Liver (tissue), 8 donors: ENCODE measurements at regions not wholly inside any gene's neighbourhood (a gene's known extent, or its start where the extent isn't known, plus 50 kb on each side); places are given as distances from the start of the nearest gene placed in this dataset.

Experiments used
- DNase-seq: peaks from one replicate; pipeline ENCODE4 v3.0.0-alpha.2; 2017; ENCODE audit warnings: low spot score
- H3K27ac ChIP-seq, 2 donors: one replicate each; pipeline ENCODE4 v1.7.0; 2013; ENCODE audit warnings: inconsistent platforms in 2 of 2, low read length in 2 of 2, control low read depth in 1 of 2, low read depth in 1 of 2, mild to moderate bottlenecking in 1 of 2
- H3K27me3 ChIP-seq, 4 donors: one replicate each; pipeline versions ENCODE4 v1.6.1 to v1.7.0; 2013; ENCODE audit warnings: low read length in 3 of 4, inconsistent platforms in 1 of 4, mild to moderate bottlenecking in 1 of 4, moderate library complexity in 1 of 4; ENCODE audit not compliant: control insufficient read depth in 4 of 4, insufficient read depth in 4 of 4
- H3K36me3 ChIP-seq, 4 donors: one replicate each; pipeline versions ENCODE4 v1.6.1 to v1.7.0; 2013; ENCODE audit warnings: low read length in 3 of 4, mild to moderate bottlenecking in 3 of 4, low read depth in 1 of 4, moderate library complexity in 1 of 4; ENCODE audit not compliant: control insufficient read depth in 4 of 4, insufficient read depth in 3 of 4
- H3K4me1 ChIP-seq, 4 donors: one replicate each; pipeline versions ENCODE4 v1.6.1 to v1.7.0; 2013; ENCODE audit warnings: low read length in 3 of 4, mild to moderate bottlenecking in 3 of 4, moderate library complexity in 1 of 4; ENCODE audit not compliant: control insufficient read depth in 4 of 4, insufficient read depth in 4 of 4
- H3K4me3 ChIP-seq, 3 donors: one replicate each; pipeline versions ENCODE4 v1.6.1 to v1.7.0; 2013; ENCODE audit warnings: low read length in 3 of 3, control low read depth in 1 of 3, low read depth in 1 of 3, mild to moderate bottlenecking in 1 of 3
- H3K9ac ChIP-seq, 2 donors: one replicate each; pipeline ENCODE4 v1.7.0; 2013; ENCODE audit warnings: low read length in 2 of 2, mild to moderate bottlenecking in 2 of 2, moderate library complexity in 2 of 2, control low read depth in 1 of 2, low read depth in 1 of 2
- H3K9me3 ChIP-seq, 4 donors: one replicate each; pipeline versions ENCODE4 v1.6.1 to v1.7.0; 2013; ENCODE audit warnings: low read length in 3 of 4; ENCODE audit not compliant: control insufficient read depth in 4 of 4
- ATF3 ChIP-seq: IDR thresholded peaks from 2 replicates; pipeline ENCODE4 v1.6.1; 2016; ENCODE audit warnings: antibody characterized with exemption
- CTCF ChIP-seq: fragments of 150-350 bp; IDR thresholded peaks from 2 replicates; pipeline ENCODE4 v1.5.1; 2017; ENCODE audit warnings: improper control_type of control experiment, low read depth, low read length; ENCODE audit not compliant: missing input control
- FOXA2 ChIP-seq: IDR thresholded peaks from 2 replicates; pipeline ENCODE4 v1.6.1; 2016; ENCODE audit warnings: antibody characterized with exemption
- GABPA ChIP-seq, 2 donors: IDR thresholded peaks in 1 of 2; conservative IDR thresholded peaks in 1 of 2; 2 replicates each; pipeline ENCODE4 v1.6.1; 2016; ENCODE audit warnings: antibody characterized with exemption in 2 of 2, mild to moderate bottlenecking in 1 of 2, moderate library complexity in 1 of 2
- HNF4A ChIP-seq, 2 donors: conservative IDR thresholded peaks; 2 replicates each; pipeline ENCODE4 v1.6.1; 2016; ENCODE audit warnings: antibody characterized with exemption in 2 of 2, mild to moderate bottlenecking in 2 of 2
- HNF4G ChIP-seq: IDR thresholded peaks from 2 replicates; pipeline ENCODE4 v1.6.1; 2016; ENCODE audit warnings: antibody characterized with exemption
- JUND ChIP-seq, 2 donors: IDR thresholded peaks; 2 replicates each; pipeline ENCODE4 v1.6.1; 2016; ENCODE audit warnings: antibody characterized with exemption in 2 of 2
- MAX ChIP-seq: IDR thresholded peaks from 2 replicates; pipeline ENCODE4 v1.6.1; 2016; ENCODE audit warnings: antibody characterized with exemption
- NR2F2 ChIP-seq: IDR thresholded peaks from 2 replicates; pipeline ENCODE4 v1.6.1; 2016; ENCODE audit warnings: antibody characterized with exemption
- RAD21 ChIP-seq, 2 donors: IDR thresholded peaks; 2 replicates each; pipeline ENCODE4 v1.6.1; 2016; ENCODE audit warnings: antibody characterized with exemption in 2 of 2, mild to moderate bottlenecking in 2 of 2
- RXRA ChIP-seq, 2 donors: IDR thresholded peaks; 2 replicates each; pipeline ENCODE4 v1.6.1; 2017 to 2018; ENCODE audit warnings: antibody characterized with exemption in 2 of 2, mild to moderate bottlenecking in 1 of 2
- SP1 ChIP-seq: IDR thresholded peaks from 2 replicates; pipeline ENCODE4 v1.6.1; 2018; ENCODE audit warnings: antibody characterized with exemption, mild to moderate bottlenecking
- TAF1 ChIP-seq: conservative IDR thresholded peaks from 2 replicates; pipeline ENCODE4 v1.6.1; 2016; ENCODE audit warnings: antibody characterized with exemption, mild to moderate bottlenecking
- ZBTB33 ChIP-seq: IDR thresholded peaks from 2 replicates; pipeline ENCODE4 v1.6.1; 2016; ENCODE audit warnings: antibody characterized with exemption
- WGBS: extraction: QIAGEN DNeasy Blood & Tissue Kit; methylation state at CpG from one replicate; pipeline ENCODE4 v1.1.7; 2013; 5-methylcytosine and 5-hydroxymethylcytosine counted together
- donor health status: healthy.
- donor health status: healthy.
- donor health status: healthy.
- donor health status: healthy.
- donor health status: healthy.

- H3K4me3 ChIP-seq = no peak overlapping the region
- DNase-seq = no peak
- no peaks in the 10 kb centered on the region for H3K36me3 ChIP-seq
- no peaks in the 10 kb centered on the region for H3K4me1 ChIP-seq
- H3K9ac ChIP-seq = no peak overlapping the region
- no peak for TF ChIP-seq HNF4A (conservative IDR thresholded peaks at IDR 0.05)
- no peak for TF ChIP-seq ATF3
- no peak for TF ChIP-seq RAD21 (IDR thresholded peaks at IDR 0.05)
- no peak for TF ChIP-seq RXRA (IDR thresholded peaks at IDR 0.05)
- no peak for TF ChIP-seq SP1
- no peak for TF ChIP-seq FOXA2
- no peak for TF ChIP-seq MAX
- TF ChIP-seq NR2F2 = no peak
- no peak for TF ChIP-seq CTCF
- 79% methylated on average over 2 of the region's 2 CpGs for WGBS
- peaks cover 0 to 5% (median 1%) of the 10 kb centered on the region in 4 donors for H3K27me3 ChIP-seq
- H3K9me3 ChIP-seq = peaks cover 0 to 5% (median 0%) of the 10 kb centered on the region in 4 donors
- no peak overlapping the region for H3K27ac ChIP-seq
Measured at GRCh38 chr11:129631201-129631600, 184.4 kb upstream of the TMEM45B start.

GRCh38 chr11:129636926-129637325, 178.7 kb upstream of the TMEM45B start:
- no peak overlapping the region for H3K27ac ChIP-seq
- WGBS = 61% methylated on average over 6 of the region's 6 CpGs
- H3K27me3 ChIP-seq = peaks cover 0 to 5% (median 1%) of the 10 kb centered on the region in 4 donors
- H3K9ac ChIP-seq = no peak overlapping the region
- no peaks in the 10 kb centered on the region for H3K36me3 ChIP-seq
- no peaks in the 10 kb centered on the region for H3K4me1 ChIP-seq
- H3K4me3 ChIP-seq = no peak overlapping the region
- DNase-seq = no peak
- TF ChIP-seq MAX (no peak), NR2F2 (no peak), GABPA (IDR thresholded peaks at IDR 0.05 in 1 of 2, conservative IDR thresholded peaks at IDR 0.05 in 1 of 2) (no peak), ATF3 (no peak)
- no peaks in the 10 kb centered on the region for H3K9me3 ChIP-seq

- Histone ChIP-seq H3K9ac (no peak overlapping the region), H3K27ac (no peak overlapping the region), H3K4me3 (no peak overlapping the region), H3K27me3 (peaks cover 0 to 5% (median 1%) of the 10 kb centered on the region in 4 donors), H3K4me1 (no peaks in the 10 kb centered on the region), H3K36me3 (no peaks in the 10 kb centered on the region), H3K9me3 (no peaks in the 10 kb centered on the region)
- TF ChIP-seq RAD21 (IDR thresholded peaks at IDR 0.05) = no peak
- TF ChIP-seq RXRA (IDR thresholded peaks at IDR 0.05) = no peak
- no peak for TF ChIP-seq JUND (IDR thresholded peaks at IDR 0.05)
- no peak for TF ChIP-seq HNF4G
- TF ChIP-seq FOXA2 = no peak
- TF ChIP-seq ZBTB33 = no peak
- TF ChIP-seq TAF1 = no peak
- no peak for TF ChIP-seq MAX
- no peak for DNase-seq
- 73% methylated on average over 6 of the region's 6 CpGs for WGBS
Measured at GRCh38 chr11:129637473-129637872, 178.2 kb upstream of the TMEM45B start.
